ENCODE measurements at regions not wholly inside any gene's neighbourhood (a gene's known extent, or its start where the extent isn't known, plus 50 kb on each side); places are given as distances from the start of the nearest gene placed in this dataset.
A peak's percentile ranks its signal among the peaks of the same experiment; 100 is the strongest.

GRCh38 chr12:23221066-23221465 is 596.1 kb downstream of the ETNK1 start:
- Mint-ChIP-seq H3K4me1 (0 out of 3 replicates have a peak, but pooled peaks cover 2% of the 10 kb centered on the region), H3K9me3 (no peaks in the 10 kb centered on the region), H3K4me3 (no peak overlapping the region), H3K36me3 (ENCODE audit: low read depth) (no peaks in the 10 kb centered on the region), H3K27ac (no peak overlapping the region), H3K27me3 (ENCODE audit: insufficient read depth, low read depth, poor library complexity) (no peaks in the 10 kb centered on the region)
- peak; percentile 68 for DNase-seq (ENCODE audit: low spot score)
- H3K9me2 ChIP-seq (ENCODE audit: insufficient read depth), result no peaks in the 10 kb centered on the region
- no peak overlapping the region for H3K4me3 ChIP-seq
- no peaks in the 10 kb centered on the region for H3K27me3 ChIP-seq (ENCODE audit: insufficient read depth)
- TF ChIP-seq CREB1 (CRISPR knock-in tag; IDR thresholded peaks at IDR 0.05; ENCODE audit: low read depth), result no peak
- peak; percentile 78 to 80 for TF ChIP-seq CTCF (conservative IDR thresholded peaks at IDR 0.05; ENCODE audit: low read depth in 2 of 2)
- H3K36me3 ChIP-seq (ENCODE audit: insufficient read depth), result no peaks in the 10 kb centered on the region
- no peak overlapping the region for H3K27ac ChIP-seq (ENCODE audit: low read depth)
- no peaks in the 10 kb centered on the region for H3F3A ChIP-seq (replicated peaks; ENCODE audit: low read depth)
- H2AFZ ChIP-seq, result no peak overlapping the region
- no peaks in the 10 kb centered on the region for H3K4me1 ChIP-seq (ENCODE audit: insufficient read depth)
- no peak overlapping the region for H3K4me2 ChIP-seq
- H4K20me1 ChIP-seq (replicated peaks; ENCODE audit: insufficient read depth), result no peaks in the 10 kb centered on the region
- ATAC-seq, result peak; percentile 96
- H3K79me2 ChIP-seq (replicated peaks; ENCODE audit: insufficient read depth), result no peaks in the 10 kb centered on the region

- H3K79me2 ChIP-seq (replicated peaks; ENCODE audit: insufficient read depth), result no peaks in the 10 kb centered on the region
- no peak overlapping the region; the same call in 1 of the 2 replicates for H3K27ac Mint-ChIP-seq
- no peak overlapping the region for H3K27ac ChIP-seq (ENCODE audit: low read depth)
- no peak overlapping the region for H3K4me3 ChIP-seq
- no peaks in the 10 kb centered on the region for H3K4me1 ChIP-seq (ENCODE audit: insufficient read depth)
- H3K27me3 Mint-ChIP-seq (ENCODE audit: insufficient read depth, low read depth, poor library complexity), result no peaks in the 10 kb centered on the region
- no peaks in the 10 kb centered on the region for H3K36me3 Mint-ChIP-seq (ENCODE audit: low read depth)
- no peaks in the 10 kb centered on the region for H3K9me3 Mint-ChIP-seq
- H3K4me3 Mint-ChIP-seq, result no peak overlapping the region
- H3K4me2 ChIP-seq, result no peak overlapping the region
- H2AFZ ChIP-seq, result no peak overlapping the region
- H3K36me3 ChIP-seq (ENCODE audit: insufficient read depth), result no peaks in the 10 kb centered on the region
- no peak for DNase-seq (ENCODE audit: low spot score)
- H4K20me1 ChIP-seq (replicated peaks; ENCODE audit: insufficient read depth), result no peaks in the 10 kb centered on the region
- no peaks in the 10 kb centered on the region for H3K27me3 ChIP-seq (ENCODE audit: insufficient read depth)
- H3F3A ChIP-seq (replicated peaks; ENCODE audit: low read depth), result no peaks in the 10 kb centered on the region
- H3K9me2 ChIP-seq (ENCODE audit: insufficient read depth), result no peaks in the 10 kb centered on the region
- H3K4me1 Mint-ChIP-seq, result 0 out of 3 replicates have a peak, but pooled peaks cover 2% of the 10 kb centered on the region
- no peak for ATAC-seq
- no peak for TF ChIP-seq ZNF114 (CRISPR knock-in tag; IDR thresholded peaks at IDR 0.05)
- no peak for TF ChIP-seq EZH2phosphoT487 (IDR thresholded peaks at IDR 0.05; ENCODE audit: unreplicated experiment)
- no peak for TF ChIP-seq ETS1 (IDR thresholded peaks at IDR 0.05)
- no peak for TF ChIP-seq POLR2AphosphoS5 (IDR thresholded peaks at IDR 0.05; ENCODE audit: low read depth)
- TF ChIP-seq CTCF (conservative IDR thresholded peaks at IDR 0.05; ENCODE audit: low read depth in 2 of 2), result no peak
- TF ChIP-seq STAT1 (IDR thresholded peaks at IDR 0.05; ENCODE audit: unreplicated experiment), result no peak
- no peak for TF ChIP-seq ZNF331 (CRISPR knock-in tag; IDR thresholded peaks at IDR 0.05; ENCODE audit: low read depth)
- TF ChIP-seq JUNB (IDR thresholded peaks at IDR 0.05; ENCODE audit: unreplicated experiment), result no peak
- no peak for TF ChIP-seq CREB1 (CRISPR knock-in tag; IDR thresholded peaks at IDR 0.05; ENCODE audit: low read depth)
- TF ChIP-seq ZNF462 (CRISPR knock-in tag; IDR thresholded peaks at IDR 0.05), result no peak
- TF ChIP-seq EZH2 (IDR thresholded peaks at IDR 0.05; ENCODE audit: low read depth, unreplicated experiment), result no peak
Observed at GRCh38 chr12:23221926-23222325, 597.0 kb downstream of the ETNK1 start.

All from GM23338 (cell line).